Fibroblast of skin of abdomen (primary cell): ENCODE measurements at regions not wholly inside any gene's neighbourhood (a gene's known extent, or its start where the extent isn't known, plus 50 kb on each side); places are given as distances from the start of the nearest gene placed in this dataset.

Experiments
- DNase-seq: peaks from one replicate; pipeline ENCODE4 v3.0.0-alpha.2; 2013

DNA sequence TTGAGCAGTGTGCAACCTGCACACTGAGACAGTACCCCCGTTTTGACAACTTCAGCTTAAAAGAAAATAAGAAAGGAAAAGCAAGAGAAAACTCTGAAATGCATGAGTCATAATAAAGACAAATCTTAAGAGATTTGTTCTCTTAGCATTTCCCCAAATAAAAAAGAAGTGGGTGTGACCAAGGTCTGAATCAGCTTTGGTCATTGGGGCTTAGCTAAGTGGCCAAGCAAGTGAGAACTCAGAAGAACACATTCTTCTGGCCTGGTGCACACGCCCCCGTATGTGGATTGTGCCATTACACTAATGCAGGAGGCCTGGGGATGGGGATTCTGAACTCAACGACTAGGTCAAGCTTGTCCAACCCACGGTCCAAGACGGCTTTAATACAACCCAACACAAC, 56.9 kb upstream of the PDZRN3 start:
- peak; percentile 56 for DNase-seq

DNA sequence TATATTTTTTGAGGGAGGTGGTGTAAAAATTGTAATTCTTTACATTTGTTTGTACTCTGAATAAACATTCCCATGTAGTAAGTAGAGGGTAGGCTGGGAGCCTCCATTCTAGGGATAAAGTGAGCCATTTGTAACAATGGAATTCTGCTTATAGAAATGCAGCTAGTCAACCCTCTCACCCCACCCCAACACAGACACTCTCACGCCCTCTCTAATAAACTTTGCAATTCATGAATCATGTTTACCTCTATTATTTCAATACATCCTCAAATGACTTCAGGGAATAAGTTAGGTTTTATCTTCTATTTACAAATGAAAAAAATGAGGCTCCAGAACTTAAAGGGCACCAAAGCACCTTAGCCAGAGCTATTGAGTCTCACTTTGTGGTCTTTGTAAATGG, 56.5 kb upstream of the PDZRN3 start:
- DNase-seq: no peak

DNA sequence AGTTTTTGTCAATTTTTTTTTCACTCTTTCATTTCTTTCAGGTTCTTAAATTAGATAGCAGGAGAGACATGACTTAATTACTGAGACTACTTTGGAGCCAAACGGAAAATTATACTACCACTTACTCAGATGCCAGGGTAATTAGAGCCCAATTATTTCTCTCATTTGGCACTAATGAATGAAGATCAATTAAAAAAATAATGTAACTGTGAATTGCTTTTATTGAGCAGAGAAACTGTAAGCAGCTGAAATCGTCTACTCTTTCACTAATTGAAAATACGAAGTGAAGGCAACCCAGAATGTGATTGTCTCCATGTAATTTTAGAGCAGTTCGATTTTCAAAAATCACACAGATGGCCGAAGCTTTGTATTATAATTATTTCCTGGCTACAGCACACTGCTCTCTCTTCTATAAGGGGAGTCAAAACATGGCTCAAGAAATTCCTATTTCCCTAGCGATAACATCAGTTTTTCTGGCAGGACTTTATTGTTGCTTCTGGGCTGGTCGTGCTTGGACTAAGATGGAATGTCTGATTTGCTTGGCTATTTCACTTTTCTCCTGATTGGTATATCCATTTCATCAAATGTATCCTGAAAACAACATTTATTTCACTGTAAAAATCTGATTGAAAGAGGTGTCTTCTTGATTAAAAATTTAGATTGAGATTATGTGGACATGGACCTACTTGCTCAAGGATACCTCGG, 55.8 kb upstream of the PDZRN3 start:
- no peak for DNase-seq

DNA sequence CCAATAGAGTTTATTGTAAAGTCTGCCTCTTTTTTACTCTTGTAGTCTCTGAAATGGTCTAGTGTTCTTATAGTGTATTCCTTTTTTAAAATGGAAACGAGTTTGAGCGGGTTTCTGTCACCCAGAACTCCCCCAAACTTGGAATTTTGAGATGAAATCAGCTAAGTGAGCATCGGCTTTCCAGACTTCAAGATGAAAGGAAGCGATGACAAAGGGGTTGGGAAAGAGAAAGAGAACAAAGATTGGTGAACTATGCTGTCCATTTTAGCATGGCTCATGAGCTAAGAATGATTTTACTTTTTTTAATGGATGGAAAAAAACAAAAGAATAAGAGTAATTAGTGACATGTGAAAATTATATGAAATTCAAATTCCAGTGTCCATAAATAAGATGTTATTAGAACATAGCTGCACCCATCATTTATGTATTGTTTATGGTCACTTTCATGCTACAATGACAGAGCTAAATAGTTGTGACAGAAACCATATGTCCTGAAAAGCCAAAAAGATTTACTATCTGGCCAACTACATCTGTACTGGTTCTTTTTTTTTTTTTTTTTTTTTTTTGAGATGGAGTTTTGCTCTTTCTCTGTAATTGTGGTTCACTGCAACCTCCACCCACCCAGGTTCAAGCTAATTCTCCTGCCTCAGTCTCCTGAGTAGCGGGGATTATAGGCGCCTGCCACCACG, 52.7 kb upstream of the PDZRN3 start:
- DNase-seq: no peak
